ENCODE measurements at regions not wholly inside any gene's neighbourhood (a gene's known extent, or its start where the extent isn't known, plus 50 kb on each side); places are given as distances from the start of the nearest gene placed in this dataset.
"Not testable (repeated sequence)": the region's sequence is repeated elsewhere in the genome, so short reads cannot be mapped to it uniquely, and the experiment has no call there.

GRCh38 chr5:100398815-100399214 lies 136.4 kb upstream of the FAM174A start:
- not testable (repeated sequence) for DNase-seq (ENCODE audit: low read depth in 4 of 4, low spot score in 1 of 4)

GRCh38 chr5:100379254-100379858 lies 155.8 kb upstream of the FAM174A start:
- DNase-seq (ENCODE audit: low read depth in 4 of 4, low spot score in 1 of 4) = not testable (repeated sequence)

- DNase-seq (ENCODE audit: low read depth in 4 of 4, low spot score in 1 of 4) = not testable (repeated sequence)
Measured at GRCh38 chr5:100364757-100365478, 170.3 kb upstream of the FAM174A start.

- DNase-seq (ENCODE audit: low read depth in 4 of 4, low spot score in 1 of 4) = not testable (repeated sequence)
Measured at GRCh38 chr5:100364343-100364742, 170.8 kb upstream of the FAM174A start.

- not testable (repeated sequence) for DNase-seq (ENCODE audit: low read depth in 4 of 4, low spot score in 1 of 4)
Measured at GRCh38 chr5:100359998-100360397, 175.2 kb upstream of the FAM174A start.

GRCh38 chr5:100346269-100346668 lies 188.9 kb upstream of the FAM174A start:
- DNase-seq (ENCODE audit: low read depth in 4 of 4, low spot score in 1 of 4) = not testable (repeated sequence)

GRCh38 chr5:100341485-100341884 lies 193.7 kb upstream of the FAM174A start:
- DNase-seq (ENCODE audit: low read depth in 4 of 4, low spot score in 1 of 4) = not testable (repeated sequence)

GRCh38 chr5:100322483-100322882 lies 212.7 kb upstream of the FAM174A start:
- DNase-seq (ENCODE audit: low read depth in 4 of 4, low spot score in 1 of 4) = no peak

GRCh38 chr5:100319885-100320284 lies 215.3 kb upstream of the FAM174A start:
- no peak for DNase-seq (ENCODE audit: low read depth in 4 of 4, low spot score in 1 of 4)

GRCh38 chr5:100313657-100314056 lies 221.5 kb upstream of the FAM174A start:
- DNase-seq (ENCODE audit: low read depth in 4 of 4, low spot score in 1 of 4) = no peak

- no peak for DNase-seq (ENCODE audit: low read depth in 4 of 4, low spot score in 1 of 4)
Measured at GRCh38 chr5:100311806-100312205, 223.4 kb upstream of the FAM174A start.

- DNase-seq (ENCODE audit: low read depth in 4 of 4, low spot score in 1 of 4) = no peak
Measured at GRCh38 chr5:100306000-100306399, 229.2 kb upstream of the FAM174A start.

- DNase-seq (ENCODE audit: low read depth in 4 of 4, low spot score in 1 of 4) = no peak
Measured at GRCh38 chr5:100303216-100303615, 232.0 kb upstream of the FAM174A start.

GRCh38 chr5:100299261-100299660 lies 235.9 kb upstream of the FAM174A start:
- no peak for DNase-seq (ENCODE audit: low read depth in 4 of 4, low spot score in 1 of 4)

- no peak for DNase-seq (ENCODE audit: low read depth in 4 of 4, low spot score in 1 of 4)
Measured at GRCh38 chr5:100276071-100276470, 259.1 kb upstream of the FAM174A start.

- DNase-seq (ENCODE audit: low read depth in 4 of 4, low spot score in 1 of 4) = no peak
Measured at GRCh38 chr5:100275631-100276030, 259.5 kb upstream of the FAM174A start.

GRCh38 chr5:100273846-100274580 lies 261.2 kb upstream of the FAM174A start:
- DNase-seq (ENCODE audit: low read depth in 4 of 4, low spot score in 1 of 4) = no peak

GRCh38 chr5:100270023-100270771 lies 265.0 kb upstream of the FAM174A start:
- no peak for DNase-seq (ENCODE audit: low read depth in 4 of 4, low spot score in 1 of 4)

GRCh38 chr5:100260968-100261367 lies 274.2 kb upstream of the FAM174A start:
- DNase-seq (ENCODE audit: low read depth in 4 of 4, low spot score in 1 of 4) = no peak

- no peak for DNase-seq (ENCODE audit: low read depth in 4 of 4, low spot score in 1 of 4)
Measured at GRCh38 chr5:100252944-100253343, 282.2 kb upstream of the FAM174A start.

GRCh38 chr5:100252037-100252436 lies 283.1 kb upstream of the FAM174A start:
- no peak for DNase-seq (ENCODE audit: low read depth in 4 of 4, low spot score in 1 of 4)

Measured in stimulated activated CD4-positive, alpha-beta T cell treated with anti-CD3 and anti-CD28 coated beads, Interleukin-1b, Interleukin-23, amount 100 ng/mL, for 24 hours (primary cell).